ENCODE measurements at regions not wholly inside any gene's neighbourhood (a gene's known extent, or its start where the extent isn't known, plus 50 kb on each side); places are given as distances from the start of the nearest gene placed in this dataset.

DNA sequence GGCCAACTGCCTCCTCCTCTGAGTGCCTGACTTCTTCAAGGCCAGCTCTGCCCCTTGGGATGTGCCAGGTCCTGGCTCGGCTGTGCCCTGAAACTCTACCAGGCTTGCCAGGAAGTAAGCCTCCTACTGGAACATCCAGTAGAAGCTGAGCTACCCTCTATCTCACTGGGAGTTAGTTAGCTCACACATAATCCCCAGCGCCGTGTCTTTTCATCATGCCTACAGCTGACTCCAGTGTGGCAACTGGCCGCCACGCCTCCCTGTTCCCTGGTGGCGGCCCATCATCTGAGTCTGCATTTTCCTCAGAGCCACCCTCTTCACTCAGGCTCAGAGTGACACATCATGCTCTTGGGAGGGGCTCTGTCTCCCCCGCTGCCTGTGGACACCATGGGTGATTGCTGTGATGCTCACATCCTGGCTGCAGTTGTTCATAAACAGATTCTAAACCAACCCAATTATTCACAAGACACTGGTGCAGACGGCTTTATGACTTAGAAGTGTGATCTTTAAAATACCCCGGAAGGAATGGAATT, 131.9 kb upstream of the IRS2 start:
- peaks cover 12% of the 10 kb centered on the region for H3K4me1 ChIP-seq (ENCODE audit: insufficient read depth, low read length)
- no peaks in the 10 kb centered on the region for H3K36me3 ChIP-seq (ENCODE audit: insufficient read depth, low read length)
- no peaks in the 10 kb centered on the region for H3K9me3 ChIP-seq (ENCODE audit: low read depth, low read length)
- DNase-seq (ENCODE audit: insufficient read length, low spot score, missing footprints), result no peak
- H4K20me1 ChIP-seq (ENCODE audit: insufficient read depth, low read length), result no peaks in the 10 kb centered on the region
- H2AFZ ChIP-seq (ENCODE audit: low read length), result peak overlapping the region; percentile 44
- H3K27me3 ChIP-seq (ENCODE audit: insufficient read depth, low read length), result no peaks in the 10 kb centered on the region
- H3K4me3 ChIP-seq (ENCODE audit: insufficient read depth, low read length), result no peak overlapping the region
- TF ChIP-seq, protein P1, sequence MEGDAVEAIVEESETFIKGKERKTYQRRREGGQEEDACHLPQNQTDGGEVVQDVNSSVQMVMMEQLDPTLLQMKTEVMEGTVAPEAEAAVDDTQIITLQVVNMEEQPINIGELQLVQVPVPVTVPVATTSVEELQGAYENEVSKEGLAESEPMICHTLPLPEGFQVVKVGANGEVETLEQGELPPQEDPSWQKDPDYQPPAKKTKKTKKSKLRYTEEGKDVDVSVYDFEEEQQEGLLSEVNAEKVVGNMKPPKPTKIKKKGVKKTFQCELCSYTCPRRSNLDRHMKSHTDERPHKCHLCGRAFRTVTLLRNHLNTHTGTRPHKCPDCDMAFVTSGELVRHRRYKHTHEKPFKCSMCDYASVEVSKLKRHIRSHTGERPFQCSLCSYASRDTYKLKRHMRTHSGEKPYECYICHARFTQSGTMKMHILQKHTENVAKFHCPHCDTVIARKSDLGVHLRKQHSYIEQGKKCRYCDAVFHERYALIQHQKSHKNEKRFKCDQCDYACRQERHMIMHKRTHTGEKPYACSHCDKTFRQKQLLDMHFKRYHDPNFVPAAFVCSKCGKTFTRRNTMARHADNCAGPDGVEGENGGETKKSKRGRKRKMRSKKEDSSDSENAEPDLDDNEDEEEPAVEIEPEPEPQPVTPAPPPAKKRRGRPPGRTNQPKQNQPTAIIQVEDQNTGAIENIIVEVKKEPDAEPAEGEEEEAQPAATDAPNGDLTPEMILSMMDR (IDR thresholded peaks at IDR 0.05; ENCODE audit: extremely low read depth, low read depth, low read length), result no peak
- H3K4me2 ChIP-seq (ENCODE audit: insufficient read depth, low read length), result no peak overlapping the region
- no peaks in the 10 kb centered on the region for H3K79me2 ChIP-seq (ENCODE audit: insufficient read depth, low read length)
- H3K27ac ChIP-seq (ENCODE audit: low read depth, low read length), result no peak overlapping the region

DNA sequence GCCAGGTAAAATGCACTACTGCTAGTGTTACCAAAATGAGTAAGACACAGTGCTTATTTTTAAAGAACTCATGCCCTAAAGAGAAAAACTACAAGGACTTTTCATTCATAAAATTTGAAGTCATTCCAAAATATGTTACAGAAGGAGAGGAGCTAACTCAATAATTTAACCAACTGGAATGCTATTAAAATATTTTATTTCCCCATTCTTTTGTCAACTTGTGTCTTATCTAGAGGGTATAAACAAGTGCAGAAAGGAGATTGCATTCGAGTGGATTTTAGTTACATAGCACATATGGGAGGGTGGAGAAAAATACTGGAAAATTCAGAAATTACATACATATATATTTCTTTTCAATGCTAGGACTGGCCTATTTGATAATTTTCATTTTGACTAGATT, 131.0 kb upstream of the IRS2 start:
- TF ChIP-seq, protein P1 (IDR thresholded peaks at IDR 0.05; ENCODE audit: extremely low read depth, low read depth, low read length), result no peak
- DNase-seq (ENCODE audit: insufficient read length, low spot score, missing footprints), result no peak
- no peak overlapping the region for H3K4me3 ChIP-seq (ENCODE audit: insufficient read depth, low read length)
- no peaks in the 10 kb centered on the region for H3K9me3 ChIP-seq (ENCODE audit: low read depth, low read length)
- H3K36me3 ChIP-seq (ENCODE audit: insufficient read depth, low read length), result no peaks in the 10 kb centered on the region
- no peaks in the 10 kb centered on the region for H4K20me1 ChIP-seq (ENCODE audit: insufficient read depth, low read length)
- H2AFZ ChIP-seq (ENCODE audit: low read length), result no peak overlapping the region
- H3K79me2 ChIP-seq (ENCODE audit: insufficient read depth, low read length), result no peaks in the 10 kb centered on the region
- no peak overlapping the region for H3K27ac ChIP-seq (ENCODE audit: low read depth, low read length)
- no peak overlapping the region for H3K4me2 ChIP-seq (ENCODE audit: insufficient read depth, low read length)
- H3K27me3 ChIP-seq (ENCODE audit: insufficient read depth, low read length), result no peaks in the 10 kb centered on the region
- peaks cover 12% of the 10 kb centered on the region for H3K4me1 ChIP-seq (ENCODE audit: insufficient read depth, low read length)

DNA sequence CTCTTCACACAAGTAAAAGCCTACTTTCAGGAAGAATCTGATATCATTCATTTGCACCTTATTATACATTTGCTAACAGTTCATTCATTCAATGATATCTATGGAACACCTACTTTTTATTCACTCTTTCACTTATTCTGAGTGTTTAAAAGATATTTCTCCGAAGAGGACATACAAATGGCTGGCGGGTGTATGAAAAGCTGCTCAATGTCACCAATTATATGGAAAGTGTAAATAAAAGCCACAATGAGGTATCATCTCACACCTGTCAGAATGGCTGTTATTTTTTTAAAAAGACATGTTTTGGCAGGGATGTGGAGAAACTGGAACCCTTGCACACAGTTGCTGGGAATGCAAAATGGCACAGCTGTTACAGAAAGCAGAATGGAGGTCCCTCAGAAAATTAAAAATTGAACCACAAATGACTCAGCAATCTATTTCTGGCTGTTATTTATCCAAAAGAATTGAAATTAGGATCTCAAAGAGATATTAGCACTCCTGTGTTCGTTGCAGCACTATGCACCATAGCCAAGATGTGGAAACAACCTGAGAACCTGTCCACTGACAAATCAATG, 127.6 kb upstream of the IRS2 start:
- H3K36me3 ChIP-seq (ENCODE audit: insufficient read depth, low read length), result no peaks in the 10 kb centered on the region
- no peak overlapping the region for H3K4me3 ChIP-seq (ENCODE audit: insufficient read depth, low read length)
- H3K4me1 ChIP-seq (ENCODE audit: insufficient read depth, low read length), result peaks cover 5% of the 10 kb centered on the region
- H3K27ac ChIP-seq (ENCODE audit: low read depth, low read length), result no peak overlapping the region
- no peak for DNase-seq (ENCODE audit: insufficient read length, low spot score, missing footprints)
- no peaks in the 10 kb centered on the region for H3K27me3 ChIP-seq (ENCODE audit: insufficient read depth, low read length)
- H2AFZ ChIP-seq (ENCODE audit: low read length), result no peak overlapping the region
- TF ChIP-seq, protein P1 (IDR thresholded peaks at IDR 0.05; ENCODE audit: extremely low read depth, low read depth, low read length), result no peak
- H3K9me3 ChIP-seq (ENCODE audit: low read depth, low read length), result no peaks in the 10 kb centered on the region
- no peaks in the 10 kb centered on the region for H4K20me1 ChIP-seq (ENCODE audit: insufficient read depth, low read length)
- no peaks in the 10 kb centered on the region for H3K79me2 ChIP-seq (ENCODE audit: insufficient read depth, low read length)
- no peak overlapping the region for H3K4me2 ChIP-seq (ENCODE audit: insufficient read depth, low read length)

DNA sequence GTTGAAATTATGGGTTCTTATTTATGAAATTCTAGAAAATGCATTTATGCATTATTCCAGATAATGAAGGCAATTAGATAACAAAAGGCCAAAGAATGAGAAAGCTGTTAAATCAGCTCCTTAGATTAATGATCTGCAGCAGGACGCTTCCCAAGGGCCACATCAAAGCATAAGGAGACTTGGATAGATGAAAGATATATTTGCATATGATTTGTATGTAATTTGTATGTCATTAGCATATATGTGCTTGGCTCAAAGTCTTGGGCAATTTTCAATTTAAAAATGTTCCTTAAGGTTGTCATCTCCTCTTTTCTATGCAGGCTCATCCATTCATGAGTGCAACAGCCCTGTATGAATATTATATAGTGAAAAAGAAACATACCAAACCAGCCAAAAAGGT, 126.8 kb upstream of the IRS2 start:
- no peak overlapping the region for H2AFZ ChIP-seq (ENCODE audit: low read length)
- no peaks in the 10 kb centered on the region for H3K4me1 ChIP-seq (ENCODE audit: insufficient read depth, low read length)
- no peaks in the 10 kb centered on the region for H3K79me2 ChIP-seq (ENCODE audit: insufficient read depth, low read length)
- no peaks in the 10 kb centered on the region for H3K27me3 ChIP-seq (ENCODE audit: insufficient read depth, low read length)
- DNase-seq (ENCODE audit: insufficient read length, low spot score, missing footprints), result no peak
- H3K4me2 ChIP-seq (ENCODE audit: insufficient read depth, low read length), result no peak overlapping the region
- H3K27ac ChIP-seq (ENCODE audit: low read depth, low read length), result no peak overlapping the region
- H3K36me3 ChIP-seq (ENCODE audit: insufficient read depth, low read length), result no peaks in the 10 kb centered on the region
- H3K4me3 ChIP-seq (ENCODE audit: insufficient read depth, low read length), result no peak overlapping the region
- TF ChIP-seq, protein P1 (IDR thresholded peaks at IDR 0.05; ENCODE audit: extremely low read depth, low read depth, low read length), result no peak
- H4K20me1 ChIP-seq (ENCODE audit: insufficient read depth, low read length), result no peaks in the 10 kb centered on the region
- no peaks in the 10 kb centered on the region for H3K9me3 ChIP-seq (ENCODE audit: low read depth, low read length)
